NB4 (cell line): ENCODE measurements at regions not wholly inside any gene's neighbourhood (a gene's known extent, or its start where the extent isn't known, plus 50 kb on each side); places are given as distances from the start of the nearest gene placed in this dataset.

Source experiments
- DNase-seq: peaks from one replicate; pipeline ENCODE4 v3.0.0; 2010; ENCODE audit warnings: low read depth
- H3K4me3 ChIP-seq: one replicate; pipeline ENCODE4 v1.5.1; 2011; ENCODE audit warnings: mild to moderate bottlenecking, low read depth, low read length, moderate library complexity
- CTCF ChIP-seq: IDR thresholded peaks from one replicate; pipeline ENCODE4 v1.5.1; 2012; ENCODE audit warnings: low read depth, low read length
- MAX ChIP-seq: IDR thresholded peaks from 2 replicates; pipeline ENCODE4 v1.6.1; 2011; ENCODE audit warnings: low read depth, low read length
- MYC ChIP-seq: IDR thresholded peaks from 2 replicates; pipeline ENCODE4 v1.6.1; 2011; ENCODE audit warnings: low read depth, low read length
- POLR2A ChIP-seq: IDR thresholded peaks from 2 replicates; pipeline ENCODE4 v1.6.1; 2011; ENCODE audit warnings: mild to moderate bottlenecking; ENCODE audit not compliant: insufficient read length; ENCODE audit errors: extremely low read depth

- no peak for DNase-seq
- TF ChIP-seq MAX (no peak), POLR2A (no peak), MYC (no peak), CTCF (no peak)
- H3K4me3 ChIP-seq = no peak overlapping the region
These were observed 349.7 kb upstream of the FAR2 start for GRCh38 chr12:28799348-28799747.

- TF ChIP-seq MYC (no peak), POLR2A (no peak), MAX (no peak), CTCF (no peak)
- DNase-seq = no peak
- no peak overlapping the region for H3K4me3 ChIP-seq
These were observed 348.9 kb upstream of the FAR2 start for GRCh38 chr12:28800129-28800528.

GRCh38 chr12:28802706-28803438 is 346.2 kb upstream of the FAR2 start:
- no peak overlapping the region for H3K4me3 ChIP-seq
- no peak for DNase-seq
- TF ChIP-seq CTCF (no peak), MAX (no peak), POLR2A (no peak), MYC (no peak)

GRCh38 chr12:28807535-28807934 is 341.5 kb upstream of the FAR2 start:
- no peak overlapping the region for H3K4me3 ChIP-seq
- no peak for DNase-seq
- TF ChIP-seq POLR2A (no peak), MAX (no peak), MYC (no peak)

GRCh38 chr12:28811457-28811856 is 337.6 kb upstream of the FAR2 start:
- no peak for DNase-seq
- TF ChIP-seq CTCF (no peak), POLR2A (no peak), MAX (no peak), MYC (no peak)
- no peak overlapping the region for H3K4me3 ChIP-seq

GRCh38 chr12:28814246-28814645 is 334.8 kb upstream of the FAR2 start:
- no peak overlapping the region for H3K4me3 ChIP-seq
- no peak for DNase-seq
- no peak for TF ChIP-seq MAX
- TF ChIP-seq POLR2A = no peak
- TF ChIP-seq CTCF = no peak
- TF ChIP-seq MYC = no peak
